ENCODE measurements at regions not wholly inside any gene's neighbourhood (a gene's known extent, or its start where the extent isn't known, plus 50 kb on each side); places are given as distances from the start of the nearest gene placed in this dataset.
"Not testable (repeated sequence)": the region's sequence is repeated elsewhere in the genome, so short reads cannot be mapped to it uniquely, and the experiment has no call there.

GRCh38 chr3:56954125-56954524, 106.3 kb upstream of the SPATA12 start:
- DNase-seq: no peak

GRCh38 chr3:56952846-56953245, 107.6 kb upstream of the SPATA12 start:
- no peak for DNase-seq

DNA sequence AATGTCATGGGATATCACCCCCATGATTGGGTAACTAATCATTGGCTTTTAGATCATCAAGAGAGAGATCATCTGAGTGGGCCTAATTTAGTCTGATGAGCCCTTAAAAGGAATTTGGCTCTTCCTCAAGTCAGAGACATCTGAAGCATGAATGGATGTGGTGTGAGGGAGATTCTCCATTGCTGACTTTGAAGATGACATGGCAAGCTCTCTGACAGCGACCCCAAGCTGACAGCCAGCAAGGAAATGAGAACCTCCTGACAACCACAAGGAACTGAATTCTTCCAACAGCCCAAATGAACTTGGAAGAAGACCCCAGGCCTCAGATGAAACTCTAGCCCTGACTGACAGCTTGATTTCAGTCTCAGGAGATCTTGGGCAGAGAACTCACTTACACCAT, 108.4 kb upstream of the SPATA12 start:
- DNase-seq: no peak

DNA sequence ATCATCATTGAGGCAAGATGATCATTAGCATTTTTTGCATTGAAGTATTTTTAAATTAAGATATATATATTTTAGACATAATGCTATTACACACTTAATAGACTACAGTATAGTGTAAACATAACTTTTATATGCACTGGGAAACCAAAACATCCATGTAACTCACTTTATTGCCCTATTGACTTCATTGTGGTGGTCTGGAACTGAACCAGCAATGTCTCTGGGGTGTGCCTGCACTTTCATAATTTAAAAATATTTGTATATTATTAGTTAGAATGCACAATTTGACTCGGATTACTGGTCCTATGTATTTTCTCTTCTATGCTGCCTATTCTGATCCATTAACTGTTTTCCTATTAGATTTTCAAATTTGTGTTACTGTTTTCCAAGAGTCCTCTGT, 109.1 kb upstream of the SPATA12 start:
- DNase-seq: no peak

DNA sequence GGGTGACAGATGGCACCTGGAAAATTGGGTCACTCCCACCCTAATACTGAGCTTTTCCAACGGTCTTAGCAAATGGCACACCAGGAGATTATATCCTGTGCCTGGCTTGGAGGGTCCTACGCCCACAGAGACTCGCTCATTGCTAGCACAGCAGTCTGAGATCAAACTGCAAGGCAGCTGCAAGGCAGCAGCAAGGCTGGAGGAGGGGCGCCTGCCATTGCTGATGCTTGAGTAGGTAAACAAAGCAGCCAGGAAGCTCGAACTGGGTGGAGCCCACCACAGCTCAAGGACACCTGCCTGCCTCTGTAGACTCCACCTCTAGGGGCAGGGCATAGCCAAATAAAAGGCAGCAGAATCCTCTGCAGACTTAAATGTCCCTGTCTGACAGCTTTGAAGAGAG, 115.1 kb upstream of the SPATA12 start:
- DNase-seq: peak; percentile 4

DNA sequence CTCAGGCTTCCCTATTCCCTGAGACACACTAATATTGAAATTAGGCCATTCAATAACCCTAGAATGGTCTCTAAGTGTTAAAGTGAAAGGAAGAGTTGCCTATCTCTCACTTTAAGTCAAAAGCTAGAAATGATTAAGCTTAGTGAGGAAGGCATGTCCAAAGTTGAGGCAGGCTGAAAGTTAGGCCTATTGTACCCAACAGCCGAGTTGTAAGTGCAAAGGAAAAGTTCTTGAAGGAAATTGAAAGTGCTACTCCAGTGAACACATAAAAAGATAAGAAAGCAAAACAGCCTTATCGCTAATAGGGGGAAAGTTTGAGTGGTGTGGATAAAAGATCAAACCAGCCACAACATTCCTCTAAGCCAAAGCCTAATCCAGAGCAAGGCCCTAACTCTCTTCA, 117.9 kb upstream of the SPATA12 start:
- DNase-seq: no peak

DNA sequence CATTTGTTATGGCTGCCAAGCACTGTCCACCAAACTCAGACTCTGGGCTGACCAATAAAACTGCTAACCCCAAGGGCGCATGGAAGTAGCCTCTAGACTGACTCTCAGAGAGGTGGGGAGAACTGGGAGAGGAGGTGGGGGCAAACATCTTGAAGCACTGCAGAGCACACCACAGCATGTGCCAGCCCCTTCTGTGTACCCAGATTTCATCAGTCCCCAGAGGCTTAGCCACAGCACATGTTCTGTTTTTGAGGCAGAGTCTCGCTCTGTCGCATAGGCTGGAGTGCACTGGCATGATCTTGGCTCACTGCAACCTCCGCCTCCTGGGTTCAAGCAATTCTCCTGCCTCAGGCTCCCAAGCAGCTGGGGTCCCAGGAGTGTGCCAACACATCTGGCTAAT, 119.5 kb upstream of the SPATA12 start:
- DNase-seq: no peak

GRCh38 chr3:56940321-56940720, 120.1 kb upstream of the SPATA12 start:
- no peak for DNase-seq

GRCh38 chr3:56939834-56940233, 120.6 kb upstream of the SPATA12 start:
- no peak for DNase-seq

- no peak for DNase-seq
Observed at GRCh38 chr3:56938530-56938929, 121.9 kb upstream of the SPATA12 start.

- DNase-seq: peak; percentile 0
Observed at GRCh38 chr3:56937580-56937979, 122.9 kb upstream of the SPATA12 start.

GRCh38 chr3:56935811-56936210, 124.7 kb upstream of the SPATA12 start:
- no peak for DNase-seq

DNA sequence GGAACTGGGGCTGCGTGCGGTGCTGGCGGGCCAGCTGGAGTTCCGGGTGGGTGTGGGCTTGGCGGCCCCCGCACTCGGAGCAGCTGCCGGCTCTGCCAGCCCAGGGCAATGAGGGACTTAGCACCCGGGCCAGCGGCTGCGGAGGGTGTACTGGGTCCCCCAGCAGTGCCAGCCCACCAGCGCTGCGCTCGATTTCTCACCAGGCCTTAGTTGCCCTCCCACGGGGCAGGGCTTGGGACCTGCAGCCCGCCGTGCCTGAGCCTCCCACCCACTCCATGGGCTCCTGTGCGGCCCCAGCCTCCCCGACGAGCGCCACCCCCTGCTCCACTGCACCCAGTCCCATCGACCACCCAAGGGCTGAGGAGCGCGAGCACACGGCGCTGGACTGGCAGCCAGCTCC, 126.0 kb upstream of the SPATA12 start:
- DNase-seq: not testable (repeated sequence)

DNA sequence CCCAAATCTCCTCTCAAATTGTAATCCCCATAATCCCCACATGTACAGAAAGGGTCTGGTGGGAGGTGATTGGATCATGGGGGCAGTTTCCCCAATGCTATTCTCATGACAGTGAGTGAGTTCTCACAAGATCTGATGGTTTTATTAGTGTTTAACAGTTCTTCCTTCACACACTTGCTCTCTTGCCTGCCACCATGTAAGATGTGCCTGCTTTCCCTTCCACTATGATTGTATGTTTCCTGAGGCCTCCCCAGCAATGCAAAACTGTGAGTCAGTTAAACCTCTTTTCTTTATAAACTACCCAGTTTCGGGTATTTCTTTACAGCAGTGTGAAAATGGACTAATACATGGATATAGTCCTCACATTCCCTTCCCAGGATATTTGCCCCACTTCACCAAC, 126.7 kb upstream of the SPATA12 start:
- no peak for DNase-seq

- no peak for DNase-seq
Observed at GRCh38 chr3:56932866-56933265, 127.6 kb upstream of the SPATA12 start.

DNA sequence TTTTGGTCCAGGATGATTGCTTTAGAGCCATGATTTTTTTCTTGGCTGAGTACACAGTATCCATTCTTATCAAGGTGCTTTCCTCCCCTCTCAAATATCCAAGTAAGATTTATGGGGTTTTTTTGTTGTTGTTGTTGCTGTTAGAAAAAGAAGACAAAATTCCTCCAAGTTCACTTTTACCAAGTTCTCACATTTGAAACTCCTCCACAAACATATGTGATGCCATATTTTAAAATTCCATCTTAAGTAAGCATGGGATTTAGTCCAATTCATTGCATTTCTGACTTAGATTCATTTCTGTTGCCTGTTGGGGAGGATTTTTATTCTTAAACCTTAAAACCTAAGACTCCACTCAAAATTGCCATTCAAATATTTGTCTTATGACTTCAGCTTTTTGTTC, 128.6 kb upstream of the SPATA12 start:
- no peak for DNase-seq

GRCh38 chr3:56930706-56931105, 129.0 kb upstream of the ARHGEF3 start:
- DNase-seq: no peak

DNA sequence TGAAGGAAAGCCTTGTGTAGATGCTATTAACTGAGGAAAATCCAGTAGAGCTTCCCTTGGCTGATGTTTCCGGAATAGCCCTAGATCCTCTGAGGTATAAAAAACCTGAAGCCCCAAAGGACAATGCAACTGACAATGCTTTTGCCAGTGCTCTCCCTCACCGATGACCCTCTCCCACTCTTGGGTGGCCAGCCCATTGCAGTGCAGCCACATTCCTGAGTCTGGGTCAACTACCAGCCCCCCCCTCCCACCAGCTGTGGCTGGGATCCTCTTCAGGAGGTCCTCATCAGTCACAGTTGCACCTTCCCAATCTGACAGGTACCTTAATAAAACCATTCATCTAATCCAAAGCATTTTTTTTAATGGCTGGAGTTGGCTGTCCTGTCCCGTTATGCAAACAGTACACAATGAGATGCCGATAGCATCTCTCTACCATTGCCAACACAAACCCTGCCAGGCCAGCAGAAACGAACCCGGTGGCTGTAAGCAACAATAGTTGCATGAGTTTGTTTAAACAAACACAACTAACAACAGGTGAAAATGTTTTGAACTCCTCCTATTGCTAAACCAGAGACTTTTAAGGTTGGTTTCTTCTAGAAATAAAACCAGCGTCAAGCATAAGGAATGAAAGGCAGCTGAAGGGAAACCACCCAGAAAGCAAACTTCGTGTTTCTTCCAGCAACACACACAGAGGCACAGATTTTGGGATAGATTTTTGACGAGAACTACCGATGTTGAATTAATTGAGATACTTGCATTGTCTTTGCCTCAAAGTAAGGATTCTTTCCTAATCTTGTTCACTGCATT, 128.3 kb upstream of the ARHGEF3 start:
- DNase-seq: no peak

DNA sequence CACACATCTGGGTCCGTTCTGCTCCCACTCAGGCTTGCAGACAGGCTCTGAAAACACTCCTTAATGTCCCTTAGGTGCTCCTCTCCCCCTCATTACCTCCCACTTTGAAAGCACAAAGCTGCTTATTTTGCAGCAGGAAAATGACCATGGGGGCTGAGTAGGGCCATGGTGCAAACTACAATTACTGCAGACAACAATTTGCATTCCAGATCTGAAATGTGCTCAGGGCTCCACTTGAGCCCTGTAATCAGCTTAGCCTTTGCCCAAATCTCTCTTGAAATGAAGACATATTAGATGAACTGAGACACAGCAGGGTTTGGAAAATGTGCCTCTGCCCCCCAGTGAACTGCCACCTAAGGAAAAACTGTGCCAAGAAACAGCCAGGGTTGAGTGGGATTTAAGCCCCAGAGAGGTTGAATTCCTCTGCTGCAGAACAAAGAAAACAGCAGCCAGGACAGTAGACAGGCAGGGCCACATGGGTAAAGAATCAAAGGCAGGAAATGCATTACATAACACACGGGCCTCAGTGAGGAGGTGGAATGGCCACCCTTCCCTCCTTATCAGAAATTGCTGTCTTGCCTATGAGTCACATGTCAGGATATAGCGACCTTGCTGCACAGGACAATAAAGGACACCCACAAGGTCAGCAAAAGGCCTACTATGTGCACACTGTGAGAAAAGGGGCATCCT, 126.8 kb upstream of the ARHGEF3 start:
- DNase-seq: no peak

DNA sequence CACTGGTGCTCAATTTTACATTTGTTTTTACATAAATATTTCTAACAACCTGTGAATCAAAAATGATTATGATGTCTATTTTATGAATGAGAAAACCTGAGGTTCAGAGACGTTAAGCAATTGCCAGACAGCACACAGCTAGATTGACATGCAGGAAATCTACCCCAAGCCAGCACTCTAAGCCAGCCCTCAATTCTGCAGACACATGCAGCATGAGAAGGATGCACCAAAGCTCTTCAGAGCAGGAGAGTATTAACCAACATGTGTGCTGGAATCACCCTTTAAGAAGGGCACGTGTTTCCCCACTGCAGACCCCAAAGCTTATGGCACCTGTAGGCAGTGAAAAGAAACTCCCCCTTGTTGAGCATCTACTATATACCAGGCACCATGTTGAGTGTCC, 126.1 kb upstream of the ARHGEF3 start:
- DNase-seq: no peak

GRCh38 chr3:56926947-56927282, 125.2 kb upstream of the ARHGEF3 start:
- no peak for DNase-seq

DNA sequence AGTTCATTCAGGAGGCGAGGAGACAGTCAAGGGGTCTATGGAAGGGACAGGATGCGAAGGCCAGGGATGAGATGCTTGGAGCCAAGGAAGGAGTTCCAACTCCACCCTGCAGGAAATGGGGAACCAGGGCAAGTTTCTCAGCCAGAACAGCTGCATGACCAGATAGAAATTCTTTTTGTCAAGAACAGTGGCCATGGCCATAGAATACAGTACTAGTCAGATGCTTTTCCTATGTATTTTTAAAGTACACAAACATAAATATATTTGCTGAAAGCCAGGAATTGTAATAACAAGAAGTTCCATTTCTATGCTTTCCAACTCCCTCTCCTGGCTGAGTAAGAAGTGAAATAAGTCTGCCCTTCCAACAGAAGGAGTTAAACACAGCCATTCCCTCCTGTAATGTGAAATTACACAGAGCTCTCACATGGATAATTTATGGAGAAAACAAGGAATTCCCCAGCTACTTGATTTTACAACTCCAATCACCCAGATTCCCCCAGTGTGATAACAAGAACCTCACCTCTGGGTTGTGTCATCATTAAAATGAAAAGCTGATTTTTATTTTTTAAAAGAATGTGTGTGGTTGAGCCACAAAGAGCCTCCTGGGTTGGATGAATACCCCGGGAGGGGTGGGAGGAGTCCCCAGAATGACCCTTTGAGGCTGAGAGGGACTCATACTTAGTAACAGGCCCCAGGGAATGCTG, 124.6 kb upstream of the ARHGEF3 start:
- DNase-seq: no peak

DNA sequence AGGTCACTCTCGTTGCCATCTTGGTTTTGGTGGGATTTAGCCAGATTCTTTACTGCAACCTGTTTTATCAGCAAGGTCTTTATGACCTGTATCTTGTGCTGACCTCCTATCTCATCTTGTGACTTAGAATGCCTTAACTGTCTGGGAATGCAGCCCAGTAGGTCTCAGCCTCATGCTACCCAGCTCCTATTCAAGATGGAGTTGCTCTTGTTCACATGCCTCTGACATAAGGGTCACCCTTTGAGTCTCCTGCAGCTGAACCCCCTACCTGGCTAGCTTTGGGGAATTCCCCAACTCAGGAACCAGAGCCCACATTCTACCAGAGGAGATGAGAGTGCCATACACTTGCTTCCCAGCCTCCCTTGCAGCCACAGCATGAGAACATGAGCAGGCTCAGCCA, 123.0 kb upstream of the ARHGEF3 start:
- not testable (repeated sequence) for DNase-seq

Measured in DMS53 (cell line).